Jurkat, Clone E6-1 (cell line): ENCODE measurements at regions not wholly inside any gene's neighbourhood (a gene's known extent, or its start where the extent isn't known, plus 50 kb on each side); places are given as distances from the start of the nearest gene placed in this dataset.
A peak's percentile ranks its signal among the peaks of the same experiment; 100 is the strongest.
"Not testable (repeated sequence)": the region's sequence is repeated elsewhere in the genome, so short reads cannot be mapped to it uniquely, and the experiment has no call there.

ENCODE experiments used
- DNase-seq: peaks from one replicate; pipeline ENCODE4 v3.0.0-alpha.2; 2011; ENCODE audit warnings: low read depth, low spot score
- H3K4me3 ChIP-seq: 2 replicates; pipeline ENCODE4 v1.5.1; 2011; ENCODE audit warnings: mild to moderate bottlenecking, low read length, control low read depth, moderate library complexity

- no peak for DNase-seq
- no peak overlapping the region for H3K4me3 ChIP-seq
Observed at GRCh38 chr1:186255266-186255665, 119.8 kb downstream of the TPR start.

GRCh38 chr1:186250529-186250928 is 124.5 kb downstream of the TPR start:
- no peak overlapping the region for H3K4me3 ChIP-seq

DNA sequence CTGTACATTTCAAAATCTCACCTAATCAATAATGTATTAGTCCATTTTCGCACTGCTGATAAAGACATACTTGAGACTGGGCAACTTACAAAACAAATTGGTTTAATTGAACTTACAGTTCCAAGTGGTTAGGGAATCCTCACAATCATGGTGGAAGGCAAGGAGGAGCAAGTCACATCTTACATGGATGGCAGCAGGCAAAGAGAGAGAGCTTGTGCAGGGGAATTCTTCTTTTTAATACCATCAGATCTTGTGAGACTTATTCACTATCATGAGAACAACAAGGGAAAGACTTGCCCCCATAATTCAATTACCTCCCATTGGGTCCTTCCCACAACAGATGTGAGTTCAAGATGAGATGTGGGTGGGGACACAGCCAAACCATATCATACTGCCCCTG is 126.4 kb downstream of the TPR start:
- not testable (repeated sequence) for DNase-seq, H3K4me3 ChIP-seq

More at GRCh38 chr1:186250529-186250928, 124.5 kb downstream of the TPR start:
- DNase-seq, result no peak

DNA sequence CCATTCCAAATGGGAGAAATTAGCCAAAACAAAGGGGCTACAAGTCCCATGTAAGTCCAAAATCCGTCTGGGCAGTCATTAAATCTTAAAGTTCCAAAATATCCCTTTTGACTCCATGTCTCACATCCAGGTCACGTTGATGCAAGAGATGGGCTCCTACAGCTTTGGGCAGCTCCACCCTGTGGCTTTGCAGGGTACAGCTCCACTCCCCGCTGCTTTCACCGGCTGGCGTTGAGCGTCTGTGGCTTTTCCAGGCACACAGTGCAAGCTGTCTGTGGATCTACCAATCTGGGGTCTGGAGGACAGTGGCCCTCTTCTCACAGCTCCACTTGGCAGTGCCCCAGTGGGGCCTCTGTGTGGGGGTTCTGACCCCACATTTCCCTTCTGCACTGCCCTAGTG is 130.2 kb downstream of the TPR start:
- DNase-seq, result peak; percentile 5
- H3K4me3 ChIP-seq, result no peak overlapping the region
